Suprapubic skin (tissue), 4 donors: ENCODE measurements at regions not wholly inside any gene's neighbourhood (a gene's known extent, or its start where the extent isn't known, plus 50 kb on each side); places are given as distances from the start of the nearest gene placed in this dataset.

Source experiments
- CTCF ChIP-seq, 2 donors: fragments of 200-600 bp in 1 of 2; fragments of 450-650 bp in 1 of 2; sonication (generic) in 1 of 2; IDR thresholded peaks; one replicate each; pipeline ENCODE4 v1.5.1; 2016 to 2019; ENCODE audit warnings: antibody characterized with exemption in 2 of 2, mild to moderate bottlenecking in 1 of 2, moderate library complexity in 1 of 2
- EP300 ChIP-seq: sonication (generic); formaldehyde crosslinking; IDR thresholded peaks from one replicate; pipeline ENCODE4 v1.6.1; 2017; ENCODE audit warnings: antibody characterized with exemption
- POLR2AphosphoS5 ChIP-seq, 3 donors: sonication (generic); formaldehyde crosslinking; IDR thresholded peaks; one replicate each; pipeline ENCODE4 v1.6.1; 2017; ENCODE audit warnings: antibody characterized with exemption in 3 of 3

- TF ChIP-seq POLR2AphosphoS5 (IDR thresholded peaks at IDR 0.05) (no peak), EP300 (no peak), CTCF (IDR thresholded peaks at IDR 0.05) (no peak)
Observed at GRCh38 chr7:153432063-153432462, 620.1 kb upstream of the DPP6 start.
